Loucy (cell line): ENCODE measurements at regions not wholly inside any gene's neighbourhood (a gene's known extent, or its start where the extent isn't known, plus 50 kb on each side); places are given as distances from the start of the nearest gene placed in this dataset.

Experiments
- H2AFZ ChIP-seq: fragments of 200-600 bp; sonication (generic); 2 replicates; pipeline ENCODE4 v1.6.0; 2016; ENCODE audit warnings: antibody characterized with exemption, mild to moderate bottlenecking, low read length, moderate library complexity
- H3F3A ChIP-seq: fragments of 200-600 bp; 2 replicates; pipeline ENCODE4 v1.6.0; 2016; ENCODE audit warnings: antibody characterized with exemption, low read depth, mild to moderate bottlenecking
- H3K27me3 ChIP-seq: fragments of 200-600 bp; sonication (generic); 2 replicates; pipeline ENCODE4 v1.6.1; 2014; ENCODE audit warnings: low read length, mild to moderate bottlenecking; ENCODE audit not compliant: insufficient read depth, poor library complexity, severe bottlenecking
- H3K36me3 ChIP-seq: fragments of 200-600 bp; sonication (generic); 2 replicates; pipeline ENCODE4 v1.6.1; 2016; ENCODE audit warnings: low read length; ENCODE audit not compliant: insufficient read depth
- H3K4me1 ChIP-seq: fragments of 200-600 bp; sonication (generic); 2 replicates; pipeline ENCODE4 v1.5.1; 2014; ENCODE audit warnings: low read length, mild to moderate bottlenecking; ENCODE audit not compliant: insufficient read depth, poor library complexity, severe bottlenecking
- H3K4me2 ChIP-seq: fragments of 200-600 bp; sonication (generic); 2 replicates; pipeline ENCODE4 v1.6.0; 2014; ENCODE audit warnings: antibody characterized with exemption, low read length, low read depth, mild to moderate bottlenecking; ENCODE audit not compliant: poor library complexity, severe bottlenecking
- H3K4me3 ChIP-seq: fragments of 200-600 bp; sonication (generic); 2 replicates; pipeline ENCODE4 v1.5.1; 2014; ENCODE audit warnings: low read length, mild to moderate bottlenecking, mixed read lengths; ENCODE audit not compliant: poor library complexity, severe bottlenecking
- H3K79me2 ChIP-seq: fragments of 200-600 bp; sonication (generic); 2 replicates; pipeline ENCODE4 v1.6.1; 2014; ENCODE audit warnings: low read length; ENCODE audit not compliant: insufficient read depth
- H3K9ac ChIP-seq: fragments of 200-600 bp; sonication (generic); 2 replicates; pipeline ENCODE4 v1.6.0; 2014; ENCODE audit warnings: mild to moderate bottlenecking, low read depth, low read length, moderate library complexity; ENCODE audit not compliant: poor library complexity, severe bottlenecking
- H3K9me2 ChIP-seq: fragments of 200-600 bp; sonication (generic); replicated peaks from 2 replicates; pipeline ENCODE4 v1.6.1; 2016; ENCODE audit warnings: low read depth, low read length, mixed read lengths
- H3K9me3 ChIP-seq: fragments of 200-600 bp; sonication (generic); 2 replicates; pipeline ENCODE4 v1.6.1; 2014; ENCODE audit warnings: mild to moderate bottlenecking, antibody characterized with exemption, low read length, low read depth; ENCODE audit not compliant: insufficient read depth
- H4K20me1 ChIP-seq: fragments of 200-600 bp; sonication (generic); 2 replicates; pipeline ENCODE4 v1.6.0; 2014; ENCODE audit warnings: antibody characterized with exemption, low read length, mild to moderate bottlenecking; ENCODE audit not compliant: insufficient read depth, poor library complexity, severe bottlenecking
- CTCF ChIP-seq: fragments of 200-600 bp; sonication (generic); conservative IDR thresholded peaks from 2 replicates; pipeline ENCODE4 v1.5.1; 2014; ENCODE audit warnings: mild to moderate bottlenecking, antibody characterized with exemption, low read length
- EZH2phosphoT487 ChIP-seq: fragments of 200-600 bp; IDR thresholded peaks from 2 replicates; pipeline ENCODE4 v1.6.1; 2018; ENCODE audit warnings: antibody characterized with exemption, mild to moderate bottlenecking, moderate library complexity, borderline replicate concordance

- no peak for TF ChIP-seq CTCF
- TF ChIP-seq EZH2phosphoT487, result no peak
- no peaks in the 10 kb centered on the region for H3F3A ChIP-seq
- no peaks in the 10 kb centered on the region for H4K20me1 ChIP-seq
Measured at GRCh38 chr3:71975573-71975972, 190.6 kb upstream of the PROK2 start.

GRCh38 chr3:71974786-71975185 is 189.8 kb upstream of the PROK2 start:
- Histone ChIP-seq H3K36me3 (no peaks in the 10 kb centered on the region), H3K4me2 (no peak overlapping the region), H3K27me3 (no peaks in the 10 kb centered on the region), H3K79me2 (no peaks in the 10 kb centered on the region), H3K9me2 (no peaks in the 10 kb centered on the region), H3K9ac (no peak overlapping the region), H4K20me1 (no peaks in the 10 kb centered on the region), H3K4me1 (peaks cover 8% of the 10 kb centered on the region), H3K4me3 (no peak overlapping the region), H3K9me3 (no peaks in the 10 kb centered on the region), H3F3A (no peaks in the 10 kb centered on the region), H2AFZ (no peak overlapping the region)
- TF ChIP-seq EZH2phosphoT487 (no peak), CTCF (no peak)

More at GRCh38 chr3:71975573-71975972, 190.6 kb upstream of the PROK2 start:
- Histone ChIP-seq H3K36me3 (no peaks in the 10 kb centered on the region), H2AFZ (no peak overlapping the region), H3K9ac (no peak overlapping the region), H3K9me2 (no peaks in the 10 kb centered on the region), H3K4me2 (no peak overlapping the region), H3K4me3 (no peak overlapping the region), H3K79me2 (no peaks in the 10 kb centered on the region), H3K4me1 (peaks cover 8% of the 10 kb centered on the region), H3K9me3 (no peaks in the 10 kb centered on the region), H3K27me3 (no peaks in the 10 kb centered on the region)

GRCh38 chr3:71973274-71974030 is 188.5 kb upstream of the PROK2 start:
- H3K79me2 ChIP-seq, result no peaks in the 10 kb centered on the region

More at GRCh38 chr3:71973274-71974030, 188.5 kb upstream of the PROK2 start:
- no peak for TF ChIP-seq EZH2phosphoT487
- TF ChIP-seq CTCF, result no peak
- Histone ChIP-seq H2AFZ (no peak overlapping the region), H3K4me2 (no peak overlapping the region), H3K9me3 (no peaks in the 10 kb centered on the region), H3K36me3 (no peaks in the 10 kb centered on the region), H3K4me3 (no peak overlapping the region), H4K20me1 (no peaks in the 10 kb centered on the region), H3K9ac (no peak overlapping the region), H3K4me1 (peaks cover 8% of the 10 kb centered on the region), H3K27me3 (no peaks in the 10 kb centered on the region), H3F3A (no peaks in the 10 kb centered on the region), H3K9me2 (no peaks in the 10 kb centered on the region)
